ENCODE measurements at regions not wholly inside any gene's neighbourhood (a gene's known extent, or its start where the extent isn't known, plus 50 kb on each side); places are given as distances from the start of the nearest gene placed in this dataset.

DNA sequence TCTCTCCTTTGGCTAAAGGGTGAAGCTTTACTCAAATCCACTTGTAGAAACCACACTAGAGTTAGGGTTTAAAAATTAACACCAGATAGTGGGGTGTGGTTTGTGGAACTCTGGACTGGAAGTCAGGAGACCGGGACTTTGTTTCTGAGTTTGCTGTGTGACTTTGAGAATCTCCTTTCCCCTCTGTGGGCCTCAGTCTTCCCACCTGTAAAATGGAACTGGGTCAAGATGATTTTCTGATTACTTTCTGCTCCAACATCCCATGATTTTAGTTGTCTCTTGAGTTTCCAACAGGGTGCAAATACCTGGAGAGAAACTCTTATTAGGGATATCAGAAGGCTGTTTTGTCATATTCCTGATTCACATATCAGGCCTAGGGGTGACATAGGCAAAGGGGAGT, 301.0 kb downstream of the MIAT start:
- DNase-seq (ENCODE audit: low read depth) (no peak), FAIRE-seq (no peak)
- Histone ChIP-seq H3K27ac (ENCODE audit: low read depth, low read length) (no peak overlapping the region), H3K36me3 (ENCODE audit: insufficient read depth, low read length) (no peaks in the 10 kb centered on the region), H3K4me2 (ENCODE audit: low read length) (no peak overlapping the region), H3K4me3 (ENCODE audit: insufficient read depth, low read depth, low read length) (no peak overlapping the region), H3K9me3 (ENCODE audit: insufficient read depth, low read depth, low read length) (no peaks in the 10 kb centered on the region), H3K27me3 (ENCODE audit: insufficient read depth, low read length) (peaks cover 41% of the 10 kb centered on the region), H2AFZ (ENCODE audit: low read depth, low read length) (no peak overlapping the region), H3K4me1 (ENCODE audit: insufficient read depth, low read length) (no peaks in the 10 kb centered on the region), H3K9ac (ENCODE audit: low read length) (no peak overlapping the region), H4K20me1 (ENCODE audit: insufficient read depth, low read length) (no peaks in the 10 kb centered on the region), H3K79me2 (ENCODE audit: insufficient read depth, low read length) (no peaks in the 10 kb centered on the region)
- no peak overlapping the region for H3K27ac Mint-ChIP-seq (ENCODE audit: unreplicated experiment)
- no peak overlapping the region for H3K4me3 Mint-ChIP-seq (ENCODE audit: unreplicated experiment)
- peaks cover 2% of the 10 kb centered on the region for H3K9me3 Mint-ChIP-seq (ENCODE audit: unreplicated experiment)
- TF ChIP-seq CTCF (IDR thresholded peaks at IDR 0.05; ENCODE audit: insufficient read depth, low read depth, low read length) (no peak), EZH2 (IDR thresholded peaks at IDR 0.05; ENCODE audit: insufficient read depth, low read length) (no peak)
- H3K27me3 Mint-ChIP-seq (ENCODE audit: low read depth, unreplicated experiment), result peaks cover 35% of the 10 kb centered on the region
- H3K4me1 Mint-ChIP-seq (ENCODE audit: low read depth, unreplicated experiment), result peaks cover 8% of the 10 kb centered on the region
- H3K36me3 Mint-ChIP-seq (ENCODE audit: low read depth, unreplicated experiment), result no peaks in the 10 kb centered on the region

DNA sequence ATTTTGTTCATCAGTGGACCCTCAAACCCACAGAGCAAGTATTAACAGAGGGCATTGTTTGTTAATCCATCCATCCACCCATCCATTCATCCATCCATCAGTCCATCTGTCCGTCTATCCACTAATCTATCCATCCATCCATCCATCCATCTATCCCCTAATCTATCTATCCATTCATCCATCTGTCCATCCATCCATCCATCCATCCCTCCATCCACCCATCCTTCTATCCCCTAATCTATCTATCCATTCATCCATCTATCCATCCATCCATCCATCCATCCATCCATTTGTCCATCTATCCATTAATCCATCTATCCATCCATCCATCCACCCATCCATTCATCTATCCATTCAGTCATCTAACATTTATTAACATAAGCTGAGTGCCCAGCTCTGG, 307.3 kb downstream of the MIAT start:
- Mint-ChIP-seq H3K27ac (ENCODE audit: unreplicated experiment) (no peak overlapping the region), H3K36me3 (ENCODE audit: low read depth, unreplicated experiment) (no peaks in the 10 kb centered on the region), H3K9me3 (ENCODE audit: unreplicated experiment) (peaks cover 3% of the 10 kb centered on the region), H3K27me3 (ENCODE audit: low read depth, unreplicated experiment) (peaks cover 12% of the 10 kb centered on the region), H3K4me3 (ENCODE audit: unreplicated experiment) (no peak overlapping the region), H3K4me1 (ENCODE audit: low read depth, unreplicated experiment) (no peaks in the 10 kb centered on the region)
- TF ChIP-seq EZH2 (IDR thresholded peaks at IDR 0.05; ENCODE audit: insufficient read depth, low read length) (no peak), CTCF (IDR thresholded peaks at IDR 0.05; ENCODE audit: insufficient read depth, low read depth, low read length) (no peak)
- Histone ChIP-seq H3K4me2 (ENCODE audit: low read length) (no peak overlapping the region), H3K4me3 (ENCODE audit: insufficient read depth, low read depth, low read length) (no peak overlapping the region), H3K4me1 (ENCODE audit: insufficient read depth, low read length) (no peaks in the 10 kb centered on the region), H3K79me2 (ENCODE audit: insufficient read depth, low read length) (no peaks in the 10 kb centered on the region), H3K27me3 (ENCODE audit: insufficient read depth, low read length) (peaks cover 12% of the 10 kb centered on the region), H3K36me3 (ENCODE audit: insufficient read depth, low read length) (no peaks in the 10 kb centered on the region), H3K9me3 (ENCODE audit: insufficient read depth, low read depth, low read length) (no peaks in the 10 kb centered on the region), H4K20me1 (ENCODE audit: insufficient read depth, low read length) (no peaks in the 10 kb centered on the region), H2AFZ (ENCODE audit: low read depth, low read length) (no peak overlapping the region), H3K9ac (ENCODE audit: low read length) (no peak overlapping the region), H3K27ac (ENCODE audit: low read depth, low read length) (no peak overlapping the region)
- FAIRE-seq (no peak), DNase-seq (ENCODE audit: low read depth) (no peak)

GRCh38 chr22:26967282-26967681, 309.9 kb downstream of the MIAT start:
- TF ChIP-seq CTCF (IDR thresholded peaks at IDR 0.05; ENCODE audit: insufficient read depth, low read depth, low read length) (no peak), EZH2 (IDR thresholded peaks at IDR 0.05; ENCODE audit: insufficient read depth, low read length) (no peak)
- no peaks in the 10 kb centered on the region for H3K36me3 Mint-ChIP-seq (ENCODE audit: low read depth, unreplicated experiment)
- H3K27ac ChIP-seq (ENCODE audit: low read depth, low read length), result no peak overlapping the region
- H3K9me3 Mint-ChIP-seq (ENCODE audit: unreplicated experiment), result peaks cover 3% of the 10 kb centered on the region
- H3K9ac ChIP-seq (ENCODE audit: low read length), result no peak overlapping the region
- H3K4me2 ChIP-seq (ENCODE audit: low read length), result no peak overlapping the region
- no peak overlapping the region for H3K4me3 Mint-ChIP-seq (ENCODE audit: unreplicated experiment)
- FAIRE-seq, result no peak
- peaks cover 4% of the 10 kb centered on the region for H3K27me3 ChIP-seq (ENCODE audit: insufficient read depth, low read length)
- H3K4me1 ChIP-seq (ENCODE audit: insufficient read depth, low read length), result no peaks in the 10 kb centered on the region
- no peaks in the 10 kb centered on the region for H3K4me1 Mint-ChIP-seq (ENCODE audit: low read depth, unreplicated experiment)
- DNase-seq (ENCODE audit: low read depth), result no peak
- peaks cover 12% of the 10 kb centered on the region for H3K27me3 Mint-ChIP-seq (ENCODE audit: low read depth, unreplicated experiment)
- no peak overlapping the region for H3K4me3 ChIP-seq (ENCODE audit: insufficient read depth, low read depth, low read length)
- H3K79me2 ChIP-seq (ENCODE audit: insufficient read depth, low read length), result no peaks in the 10 kb centered on the region
- H2AFZ ChIP-seq (ENCODE audit: low read depth, low read length), result no peak overlapping the region
- H3K27ac Mint-ChIP-seq (ENCODE audit: unreplicated experiment), result no peak overlapping the region
- no peaks in the 10 kb centered on the region for H3K9me3 ChIP-seq (ENCODE audit: insufficient read depth, low read depth, low read length)
- no peaks in the 10 kb centered on the region for H3K36me3 ChIP-seq (ENCODE audit: insufficient read depth, low read length)
- no peaks in the 10 kb centered on the region for H4K20me1 ChIP-seq (ENCODE audit: insufficient read depth, low read length)

All from astrocyte (in vitro differentiated cells and primary cell).